IMR-90 (cell line): ENCODE measurements at regions not wholly inside any gene's neighbourhood (a gene's known extent, or its start where the extent isn't known, plus 50 kb on each side); places are given as distances from the start of the nearest gene placed in this dataset.

ENCODE experiments used
- ATAC-seq: fragments of 200-7000 bp; cut with Tn5 transposase; 2 replicates; pipeline ENCODE4 v1.9.1; 2020; ENCODE audit warnings: low read depth, mild to moderate bottlenecking, moderate library complexity
- BruUV-seq: library from RNA; stranded (reverse); fragments of 400-500 nt; replicated peaks from 2 replicates; lab custom pipeline; 2021; lab: Mats Ljungman, UMichigan
- CTCF ChIA-PET: fragments of 300-600 bp; formaldehyde crosslinking; extraction: SDS; loops from one replicate; lab custom pipeline; 2021; ENCODE audit warnings: antibody characterized with exemption; lab: Yijun Ruan, JAX
- POLR2A ChIA-PET: fragments of 300-600 bp; sonication (Branson Sonifier 250); formaldehyde crosslinking; loops from one replicate; lab custom pipeline; 2022; ENCODE audit warnings: antibody characterized with exemption; ENCODE audit not compliant: unreplicated experiment; lab: Charles Lee
- DNase-seq: peaks from one replicate; pipeline ENCODE4 v3.0.0; 2013
- H2AFZ ChIP-seq: replicated peaks from 2 replicates; pipeline ENCODE3; 2013; ENCODE audit warnings: low read length, mild to moderate bottlenecking; ENCODE audit not compliant: poor library complexity
- H2AK5ac ChIP-seq: 2 replicates; pipeline ENCODE4 v1.6.1; 2013; ENCODE audit warnings: low read depth, low read length, inconsistent platforms
- H2AK9ac ChIP-seq: replicated peaks from 2 replicates; pipeline ENCODE3; 2013; ENCODE audit warnings: mild to moderate bottlenecking, low read depth, low read length, moderate library complexity; ENCODE audit not compliant: poor library complexity
- H2BK120ac ChIP-seq: 2 replicates; pipeline ENCODE4 v1.6.1; 2013; ENCODE audit warnings: low read depth, low read length, inconsistent platforms
- H2BK15ac ChIP-seq: 3 replicates; pipeline ENCODE4 v1.6.1; 2013; ENCODE audit warnings: low read depth, low read length, inconsistent platforms
- H2BK20ac ChIP-seq: 2 replicates; pipeline ENCODE4 v1.6.1; 2013; ENCODE audit warnings: low read depth, mild to moderate bottlenecking, inconsistent platforms, low read length, moderate library complexity
- H2BK5ac ChIP-seq: 2 replicates; pipeline ENCODE4 v1.6.1; 2013; ENCODE audit warnings: mild to moderate bottlenecking, low read depth, low read length, inconsistent platforms; ENCODE audit not compliant: poor library complexity, severe bottlenecking
- H3K14ac ChIP-seq: replicated peaks from 2 replicates; pipeline ENCODE4 v1.6.1; 2013; ENCODE audit warnings: low read depth, low read length, inconsistent platforms
- H3K18ac ChIP-seq: 2 replicates; pipeline ENCODE4 v1.6.1; 2013; ENCODE audit warnings: low read depth, low read length, control low read depth
- H3K23ac ChIP-seq: 2 replicates; pipeline ENCODE4 v1.6.1; 2013; ENCODE audit warnings: low read depth, low read length, inconsistent platforms
- H3K27ac ChIP-seq: 2 replicates; pipeline ENCODE4 v1.5.1; 2013; ENCODE audit warnings: mild to moderate bottlenecking, control low read depth, low read length; ENCODE audit not compliant: insufficient read depth
- H3K27me3 ChIP-seq: 2 replicates; pipeline ENCODE4 v1.6.1; 2013; ENCODE audit warnings: low read length; ENCODE audit not compliant: control insufficient read depth, insufficient read depth
- H3K36me3 ChIP-seq: 2 replicates; pipeline ENCODE4 v1.6.1; 2013; ENCODE audit warnings: low read length, mixed read lengths; ENCODE audit not compliant: control insufficient read depth, insufficient read depth
- H3K4ac ChIP-seq: 2 replicates; pipeline ENCODE4 v1.6.1; 2013; ENCODE audit warnings: low read depth, low read length, inconsistent platforms
- H3K4me1 ChIP-seq: 2 replicates; pipeline ENCODE4 v1.6.1; 2013; ENCODE audit warnings: low read length, mixed read lengths; ENCODE audit not compliant: control insufficient read depth, insufficient read depth
- H3K4me2 ChIP-seq: 2 replicates; pipeline ENCODE4 v1.6.1; 2013; ENCODE audit warnings: low read depth, mild to moderate bottlenecking, control low read depth, low read length, moderate library complexity
- H3K4me3 ChIP-seq: 2 replicates; pipeline ENCODE4 v1.5.1; 2013; ENCODE audit warnings: low read depth, mild to moderate bottlenecking, control low read depth, low read length, moderate library complexity; ENCODE audit not compliant: insufficient read depth
- H3K56ac ChIP-seq: 2 replicates; pipeline ENCODE4 v1.6.1; 2013; ENCODE audit warnings: low read length, inconsistent platforms; ENCODE audit not compliant: insufficient read depth; ENCODE audit errors: extremely low read depth
- H3K79me1 ChIP-seq, 2 experiments: 2 replicates each; pipeline ENCODE4 v1.6.1; 2013; ENCODE audit warnings: low read length in 2 of 2, inconsistent platforms in 1 of 2, low read depth in 1 of 2
- H3K9ac ChIP-seq: 2 replicates; pipeline ENCODE4 v1.6.1; 2013; ENCODE audit warnings: low read depth, low read length, control low read depth
- H3K9me1 ChIP-seq: 2 replicates; pipeline ENCODE4 v1.6.1; 2013; ENCODE audit warnings: low read length, inconsistent platforms; ENCODE audit not compliant: insufficient read depth
- H3K9me3 ChIP-seq: 2 replicates; pipeline ENCODE4 v1.6.1; 2013; ENCODE audit warnings: low read length; ENCODE audit not compliant: control insufficient read depth, insufficient read depth
- H4K20me1 ChIP-seq: 2 replicates; pipeline ENCODE4 v1.6.1; 2013; ENCODE audit warnings: low read length, inconsistent platforms; ENCODE audit not compliant: insufficient read depth
- H4K5ac ChIP-seq: 2 replicates; pipeline ENCODE4 v1.6.1; 2013; ENCODE audit warnings: mild to moderate bottlenecking, low read depth, low read length, control low read depth
- H4K8ac ChIP-seq, 2 experiments: 2 replicates each; pipeline ENCODE4 v1.6.1; 2013; ENCODE audit warnings: low read depth in 2 of 2, low read length in 2 of 2, control low read depth in 1 of 2, inconsistent platforms in 1 of 2
- H4K91ac ChIP-seq: 2 replicates; pipeline ENCODE4 v1.6.1; 2013; ENCODE audit warnings: low read depth, low read length, inconsistent platforms; ENCODE audit not compliant: insufficient read depth
- BHLHE40 ChIP-seq: fragments of 150-350 bp; IDR thresholded peaks from 2 replicates; pipeline ENCODE4 v1.6.1; 2016; ENCODE audit warnings: mild to moderate bottlenecking, low read depth, low read length
- CEBPB ChIP-seq: IDR thresholded peaks from 2 replicates; pipeline ENCODE4 v1.6.1; 2012; ENCODE audit warnings: low read depth, low read length, improper control_type of control experiment
- CHD1 ChIP-seq: IDR thresholded peaks from 2 replicates; pipeline ENCODE4 v1.6.1; 2012; ENCODE audit warnings: low read depth, low read length, improper control_type of control experiment
- CTCF ChIP-seq: conservative IDR thresholded peaks from 2 replicates; pipeline ENCODE4 v1.5.1; 2012; ENCODE audit warnings: mild to moderate bottlenecking, low read depth, low read length, improper control_type of control experiment
- FOS ChIP-seq: fragments of 150-350 bp; IDR thresholded peaks from 2 replicates; pipeline ENCODE4 v1.6.1; 2016; ENCODE audit warnings: low read depth, low read length
- MAFK ChIP-seq: IDR thresholded peaks from 2 replicates; pipeline ENCODE4 v1.6.1; 2012; ENCODE audit warnings: low read depth, low read length, improper control_type of control experiment
- MAZ ChIP-seq: IDR thresholded peaks from 2 replicates; pipeline ENCODE4 v1.6.1; 2012; ENCODE audit warnings: low read depth, mild to moderate bottlenecking, low read length, improper control_type of control experiment, moderate library complexity, borderline replicate concordance
- MXI1 ChIP-seq: IDR thresholded peaks from 2 replicates; pipeline ENCODE4 v1.6.1; 2012; ENCODE audit warnings: low read depth, mild to moderate bottlenecking, low read length, moderate library complexity, borderline replicate concordance
- NFE2L2 ChIP-seq: fragments of 150-350 bp; IDR thresholded peaks from 2 replicates; pipeline ENCODE4 v1.6.1; 2016; ENCODE audit warnings: low read depth, mild to moderate bottlenecking, low read length
- POLR2A ChIP-seq: IDR thresholded peaks from 2 replicates; pipeline ENCODE4 v1.6.1; 2012; ENCODE audit warnings: mild to moderate bottlenecking, low read depth, low read length
- RAD21 ChIP-seq: IDR thresholded peaks from 2 replicates; pipeline ENCODE4 v1.6.1; 2012; ENCODE audit warnings: low read length, improper control_type of control experiment
- RCOR1 ChIP-seq: IDR thresholded peaks from 2 replicates; pipeline ENCODE4 v1.6.1; 2012; ENCODE audit warnings: mild to moderate bottlenecking, low read length, improper control_type of control experiment; ENCODE audit not compliant: insufficient replicate concordance
- RFX5 ChIP-seq: IDR thresholded peaks from 2 replicates; pipeline ENCODE4 v1.8.0; 2012; ENCODE audit warnings: low read depth, mild to moderate bottlenecking, low read length, moderate library complexity
- SMC3 ChIP-seq: fragments of 150-350 bp; IDR thresholded peaks from 2 replicates; pipeline ENCODE4 v1.6.1; 2016; ENCODE audit warnings: low read depth, mild to moderate bottlenecking, antibody characterized with exemption, low read length, moderate library complexity
- USF2 ChIP-seq: fragments of 150-350 bp; IDR thresholded peaks from 2 replicates; pipeline ENCODE4 v1.6.1; 2017; ENCODE audit warnings: mild to moderate bottlenecking, antibody characterized with exemption, low read length, low read depth
- WGBS, 2 experiments: methylation state at CpG; one replicate each; pipeline versions ENCODE4 v1.1.5 to v1.1.7; 2013; ENCODE audit warnings: missing lambda C conversion rate in 2 of 2; ENCODE audit not compliant: insufficient read length in 1 of 2; ENCODE audit errors: extremely low coverage in 2 of 2; 5-methylcytosine and 5-hydroxymethylcytosine counted together
- dilution Hi-C: fragments of 300-500 bp; cut with HindIII; formaldehyde crosslinking; loops from one replicate; pipeline ENCODE4 v1.14.3; 2018; ENCODE audit warnings: low sequenced_read_pairs; ENCODE audit not compliant: unreplicated experiment
- in situ Hi-C: fragments of 300-500 bp; cut with MboI; formaldehyde crosslinking; loops from 3 replicates; pipeline ENCODE4 v1.14.3; 2019; ENCODE audit warnings: low sequenced_read_pairs, inconsistent platforms, mixed read lengths
- intact Hi-C: fragments of 100-400 bp; cut with micrococcal nuclease; formaldehyde crosslinking; loops from 2 replicates; pipeline ENCODE4 v1.10.0; 2022

- no peak overlapping the region for H3K4me2 ChIP-seq
- no peak overlapping the region for H2BK20ac ChIP-seq
- in situ Hi-C loops: no loop called here
- no peak for DNase-seq
- TF ChIP-seq RAD21: no peak
- TF ChIP-seq BHLHE40: no peak
- TF ChIP-seq CTCF: no peak
- no peak for TF ChIP-seq MAFK
- TF ChIP-seq USF2: no peak
- TF ChIP-seq CEBPB: no peak
- no peak for TF ChIP-seq RFX5
- no peak for TF ChIP-seq FOS
- TF ChIP-seq RCOR1: no peak
- TF ChIP-seq CHD1: no peak
- TF ChIP-seq POLR2A: no peak
- TF ChIP-seq SMC3: no peak
- TF ChIP-seq MXI1: no peak
- no peak for TF ChIP-seq MAZ
- no peak for TF ChIP-seq NFE2L2
- no peak overlapping the region for H2AK5ac ChIP-seq
- H3K36me3 ChIP-seq: no peaks in the 10 kb centered on the region
- H3K27ac ChIP-seq: no peak overlapping the region
- WGBS, 2 experiments: no CpG with 5 or more reads among the region's 8 CpGs
- BruUV-seq: no TSS peak
- H4K5ac ChIP-seq: no peak overlapping the region
- H4K20me1 ChIP-seq: no peaks in the 10 kb centered on the region
- no peak overlapping the region for H3K4me3 ChIP-seq
- no peak overlapping the region for H2AK9ac ChIP-seq
- no peaks in the 10 kb centered on the region for H3K79me1 ChIP-seq
- no peak overlapping the region for H3K18ac ChIP-seq
- peaks cover 3% of the 10 kb centered on the region; the same call in 1 of the 2 replicates for H3K9me3 ChIP-seq
- H3K14ac ChIP-seq: no peak overlapping the region
- no peak overlapping the region for H3K23ac ChIP-seq
- dilution Hi-C loops: no loop called here
- H3K56ac ChIP-seq: no peak overlapping the region
- H3K9me1 ChIP-seq: no peaks in the 10 kb centered on the region
- H4K8ac ChIP-seq: no peak overlapping the region
- no peak overlapping the region for H3K4ac ChIP-seq
- POLR2A ChIA-PET: no interaction called here
- CTCF ChIA-PET: no interaction called here
- H2BK5ac ChIP-seq: no peak overlapping the region
- H3K27me3 ChIP-seq: no peaks in the 10 kb centered on the region
- no peak overlapping the region for H2BK15ac ChIP-seq
- H4K91ac ChIP-seq: no peak overlapping the region
- no peak overlapping the region for H3K9ac ChIP-seq
- no peak overlapping the region for H2AFZ ChIP-seq
- ATAC-seq: no peak
- intact Hi-C loops: no loop called here
- H2BK120ac ChIP-seq: no peak overlapping the region
- no peaks in the 10 kb centered on the region for H3K4me1 ChIP-seq
These were observed 307.1 kb downstream of the AMY1C start for GRCh38 chr1:104056786-104057185.
